SK-N-SH (cell line): ENCODE measurements at regions not wholly inside any gene's neighbourhood (a gene's known extent, or its start where the extent isn't known, plus 50 kb on each side); places are given as distances from the start of the nearest gene placed in this dataset.

Experiments
- ELF1 ChIP-seq: IDR thresholded peaks from 2 replicates; pipeline ENCODE4 v1.4.0; 2012
- EZH2phosphoT487 ChIP-seq: fragments of 200-600 bp; sonication (generic); IDR thresholded peaks from 2 replicates; pipeline ENCODE4 v1.6.1; 2017; ENCODE audit warnings: low read depth, mixed run types, mild to moderate bottlenecking, antibody characterized with exemption, moderate library complexity, borderline replicate concordance
- FOXJ3 ChIP-seq: sonication (generic); formaldehyde crosslinking; IDR thresholded peaks from 2 replicates; pipeline ENCODE4 v1.5.1; 2020; ENCODE audit warnings: mild to moderate bottlenecking, missing genetic modification reagents
- JUND ChIP-seq: IDR thresholded peaks from 2 replicates; pipeline ENCODE4 v1.4.0; 2012
- YY1 ChIP-seq: IDR thresholded peaks from 2 replicates; pipeline ENCODE4 v1.4.0; 2012; ENCODE audit warnings: low read depth, mild to moderate bottlenecking
- TF ChIP-seq, protein P1 (sequence below): IDR thresholded peaks from 2 replicates; pipeline ENCODE4 v1.6.1; 2012; ENCODE audit warnings: mild to moderate bottlenecking, low read depth, low read length, moderate library complexity
- TF ChIP-seq, protein P2 (sequence below): fragments of 200-600 bp; sonication (generic); IDR thresholded peaks from 2 replicates; pipeline ENCODE4 v1.6.1; 2017; ENCODE audit warnings: antibody characterized with exemption, mild to moderate bottlenecking, moderate library complexity

DNA sequence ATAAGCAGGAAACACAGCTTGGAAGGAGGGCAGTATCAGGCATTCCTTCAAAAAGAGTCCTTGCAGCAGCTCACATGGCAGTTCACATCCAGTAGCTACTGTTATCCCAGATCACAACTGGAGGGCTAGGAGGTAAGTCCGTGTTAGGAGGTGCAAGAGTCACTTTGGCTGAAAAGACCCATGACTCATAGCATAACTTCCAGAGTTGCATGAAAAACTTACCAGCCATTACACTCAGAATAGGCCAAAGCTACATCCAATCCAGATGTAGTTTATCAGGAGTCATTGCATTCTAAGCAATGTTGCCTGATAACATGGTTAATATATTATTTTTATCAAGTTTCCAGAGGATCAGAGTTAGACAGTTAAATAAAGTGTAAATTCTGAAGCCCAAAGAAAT lies 1126.4 kb upstream of the SEMA6A start:
- TF ChIP-seq, protein P1, sequence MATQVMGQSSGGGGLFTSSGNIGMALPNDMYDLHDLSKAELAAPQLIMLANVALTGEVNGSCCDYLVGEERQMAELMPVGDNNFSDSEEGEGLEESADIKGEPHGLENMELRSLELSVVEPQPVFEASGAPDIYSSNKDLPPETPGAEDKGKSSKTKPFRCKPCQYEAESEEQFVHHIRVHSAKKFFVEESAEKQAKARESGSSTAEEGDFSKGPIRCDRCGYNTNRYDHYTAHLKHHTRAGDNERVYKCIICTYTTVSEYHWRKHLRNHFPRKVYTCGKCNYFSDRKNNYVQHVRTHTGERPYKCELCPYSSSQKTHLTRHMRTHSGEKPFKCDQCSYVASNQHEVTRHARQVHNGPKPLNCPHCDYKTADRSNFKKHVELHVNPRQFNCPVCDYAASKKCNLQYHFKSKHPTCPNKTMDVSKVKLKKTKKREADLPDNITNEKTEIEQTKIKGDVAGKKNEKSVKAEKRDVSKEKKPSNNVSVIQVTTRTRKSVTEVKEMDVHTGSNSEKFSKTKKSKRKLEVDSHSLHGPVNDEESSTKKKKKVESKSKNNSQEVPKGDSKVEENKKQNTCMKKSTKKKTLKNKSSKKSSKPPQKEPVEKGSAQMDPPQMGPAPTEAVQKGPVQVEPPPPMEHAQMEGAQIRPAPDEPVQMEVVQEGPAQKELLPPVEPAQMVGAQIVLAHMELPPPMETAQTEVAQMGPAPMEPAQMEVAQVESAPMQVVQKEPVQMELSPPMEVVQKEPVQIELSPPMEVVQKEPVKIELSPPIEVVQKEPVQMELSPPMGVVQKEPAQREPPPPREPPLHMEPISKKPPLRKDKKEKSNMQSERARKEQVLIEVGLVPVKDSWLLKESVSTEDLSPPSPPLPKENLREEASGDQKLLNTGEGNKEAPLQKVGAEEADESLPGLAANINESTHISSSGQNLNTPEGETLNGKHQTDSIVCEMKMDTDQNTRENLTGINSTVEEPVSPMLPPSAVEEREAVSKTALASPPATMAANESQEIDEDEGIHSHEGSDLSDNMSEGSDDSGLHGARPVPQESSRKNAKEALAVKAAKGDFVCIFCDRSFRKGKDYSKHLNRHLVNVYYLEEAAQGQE: no peak
- no peak for TF ChIP-seq JUND
- TF ChIP-seq, protein P2, sequence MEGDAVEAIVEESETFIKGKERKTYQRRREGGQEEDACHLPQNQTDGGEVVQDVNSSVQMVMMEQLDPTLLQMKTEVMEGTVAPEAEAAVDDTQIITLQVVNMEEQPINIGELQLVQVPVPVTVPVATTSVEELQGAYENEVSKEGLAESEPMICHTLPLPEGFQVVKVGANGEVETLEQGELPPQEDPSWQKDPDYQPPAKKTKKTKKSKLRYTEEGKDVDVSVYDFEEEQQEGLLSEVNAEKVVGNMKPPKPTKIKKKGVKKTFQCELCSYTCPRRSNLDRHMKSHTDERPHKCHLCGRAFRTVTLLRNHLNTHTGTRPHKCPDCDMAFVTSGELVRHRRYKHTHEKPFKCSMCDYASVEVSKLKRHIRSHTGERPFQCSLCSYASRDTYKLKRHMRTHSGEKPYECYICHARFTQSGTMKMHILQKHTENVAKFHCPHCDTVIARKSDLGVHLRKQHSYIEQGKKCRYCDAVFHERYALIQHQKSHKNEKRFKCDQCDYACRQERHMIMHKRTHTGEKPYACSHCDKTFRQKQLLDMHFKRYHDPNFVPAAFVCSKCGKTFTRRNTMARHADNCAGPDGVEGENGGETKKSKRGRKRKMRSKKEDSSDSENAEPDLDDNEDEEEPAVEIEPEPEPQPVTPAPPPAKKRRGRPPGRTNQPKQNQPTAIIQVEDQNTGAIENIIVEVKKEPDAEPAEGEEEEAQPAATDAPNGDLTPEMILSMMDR: no peak
- TF ChIP-seq ELF1: no peak
- no peak for TF ChIP-seq YY1
- no peak for TF ChIP-seq FOXJ3 (CRISPR knock-in tag)
- no peak for TF ChIP-seq EZH2phosphoT487
